ENCODE measurements at regions not wholly inside any gene's neighbourhood (a gene's known extent, or its start where the extent isn't known, plus 50 kb on each side); places are given as distances from the start of the nearest gene placed in this dataset.

- DNase-seq (ENCODE audit: low read depth) = no peak
These were observed 54.5 kb upstream of the IGF1 start for GRCh38 chr12:102534899-102535298.

- DNase-seq (ENCODE audit: low read depth) = no peak
These were observed 53.3 kb upstream of the IGF1 start for GRCh38 chr12:102533483-102534215.
